ENCODE measurements at regions not wholly inside any gene's neighbourhood (a gene's known extent, or its start where the extent isn't known, plus 50 kb on each side); places are given as distances from the start of the nearest gene placed in this dataset.

DNA sequence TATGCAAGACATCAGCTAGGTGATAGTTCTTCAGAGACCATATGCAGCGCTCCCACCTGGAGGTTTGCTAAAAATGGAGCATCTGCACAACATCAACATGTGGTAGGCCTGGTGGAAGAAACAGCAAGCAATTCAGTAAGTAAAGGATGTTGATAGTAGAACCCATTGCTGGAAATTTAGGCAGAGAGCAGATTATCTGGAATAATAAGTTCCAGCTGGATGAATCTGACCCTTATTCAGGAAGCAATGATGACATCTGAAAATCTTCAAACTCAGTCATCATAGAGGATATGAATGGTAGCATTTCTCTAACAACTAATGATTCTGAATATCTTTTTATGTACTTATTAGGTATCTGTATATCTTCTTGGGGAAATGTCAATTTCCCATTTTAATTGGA lies 225.2 kb upstream of the ANO3 start (continued):
- peak; percentile 62; the same call in 1 of the 2 replicates for TF ChIP-seq RCOR1 (IDR thresholded peaks at IDR 0.05; ENCODE audit: low read length)
- TF ChIP-seq, protein P1, sequence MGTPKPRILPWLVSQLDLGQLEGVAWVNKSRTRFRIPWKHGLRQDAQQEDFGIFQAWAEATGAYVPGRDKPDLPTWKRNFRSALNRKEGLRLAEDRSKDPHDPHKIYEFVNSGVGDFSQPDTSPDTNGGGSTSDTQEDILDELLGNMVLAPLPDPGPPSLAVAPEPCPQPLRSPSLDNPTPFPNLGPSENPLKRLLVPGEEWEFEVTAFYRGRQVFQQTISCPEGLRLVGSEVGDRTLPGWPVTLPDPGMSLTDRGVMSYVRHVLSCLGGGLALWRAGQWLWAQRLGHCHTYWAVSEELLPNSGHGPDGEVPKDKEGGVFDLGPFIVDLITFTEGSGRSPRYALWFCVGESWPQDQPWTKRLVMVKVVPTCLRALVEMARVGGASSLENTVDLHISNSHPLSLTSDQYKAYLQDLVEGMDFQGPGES (IDR thresholded peaks at IDR 0.05; ENCODE audit: low read depth, low read length) = no peak
- TF ChIP-seq EP300 (IDR thresholded peaks at IDR 0.05; ENCODE audit: borderline replicate concordance in 1 of 2, low read depth in 1 of 2, low read length in 1 of 2) = peak in 1 of 2 experiments; percentile 91; a peak in 2 of 4 replicates
- no peak for TF ChIP-seq MXI1 (IDR thresholded peaks at IDR 0.05; ENCODE audit: low read depth, low read length)
- TF ChIP-seq ELF1 (IDR thresholded peaks at IDR 0.05) = no peak
- peak; percentile 44 for TF ChIP-seq POLR2AphosphoS5 (IDR thresholded peaks at IDR 0.05; ENCODE audit: low read depth, low read length)
- peak; percentile 31; the same call in 1 of the 2 replicates for TF ChIP-seq RAD21 (IDR thresholded peaks at IDR 0.05; ENCODE audit: low read length)
- TF ChIP-seq, protein P2, sequence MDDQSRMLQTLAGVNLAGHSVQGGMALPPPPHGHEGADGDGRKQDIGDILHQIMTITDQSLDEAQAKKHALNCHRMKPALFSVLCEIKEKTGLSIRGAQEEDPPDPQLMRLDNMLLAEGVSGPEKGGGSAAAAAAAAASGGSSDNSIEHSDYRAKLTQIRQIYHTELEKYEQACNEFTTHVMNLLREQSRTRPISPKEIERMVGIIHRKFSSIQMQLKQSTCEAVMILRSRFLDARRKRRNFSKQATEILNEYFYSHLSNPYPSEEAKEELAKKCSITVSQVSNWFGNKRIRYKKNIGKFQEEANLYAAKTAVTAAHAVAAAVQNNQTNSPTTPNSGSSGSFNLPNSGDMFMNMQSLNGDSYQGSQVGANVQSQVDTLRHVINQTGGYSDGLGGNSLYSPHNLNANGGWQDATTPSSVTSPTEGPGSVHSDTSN (IDR thresholded peaks at IDR 0.05) = no peak
- no peak for TF ChIP-seq REST (IDR thresholded peaks at IDR 0.05; ENCODE audit: low read depth, low read length)

DNA sequence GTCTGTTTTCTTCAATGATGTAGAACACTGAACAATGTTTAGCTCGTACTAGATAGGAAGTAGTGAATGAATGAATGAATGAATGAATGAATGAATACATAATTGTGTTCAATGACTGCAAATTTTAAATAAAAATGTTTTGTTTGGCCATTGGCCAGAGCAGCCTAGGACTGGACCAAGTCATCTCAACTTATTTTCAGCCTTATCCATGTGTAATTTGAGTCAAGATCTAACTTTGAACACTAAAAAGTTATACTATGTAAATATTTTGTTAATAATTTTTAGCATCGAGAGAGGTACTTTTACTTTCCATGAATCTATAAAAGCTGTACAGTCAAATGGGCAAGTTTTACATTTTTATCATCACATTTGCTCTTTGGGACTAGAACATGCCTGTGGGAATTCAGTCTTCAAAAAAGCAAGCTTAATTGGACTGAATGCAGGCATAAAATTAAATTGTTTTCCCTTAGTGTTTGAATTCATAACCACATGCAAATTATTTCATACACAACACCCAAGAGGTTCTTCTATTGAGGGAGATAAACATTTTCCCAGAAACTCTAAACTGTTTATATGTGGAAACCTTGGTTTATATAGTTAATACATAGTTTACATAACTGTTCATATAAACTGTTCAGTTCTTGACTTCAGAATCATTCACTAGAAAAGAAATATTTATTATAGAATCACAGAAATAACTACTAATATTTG lies 222.1 kb upstream of the ANO3 start:
- Histone ChIP-seq H3K9me2 (no peaks in the 10 kb centered on the region), H3K4me1 (ENCODE audit: control insufficient read depth in 1 of 2, insufficient read depth in 2 of 2, low read depth in 1 of 2, low read length in 1 of 2) (peaks cover 4 to 10% of the 10 kb centered on the region in 2 experiments; a peak in 3 of 4 replicates), H2AFZ (ENCODE audit: low read depth) (no peak overlapping the region), H3K36me3 (replicated peaks in 1 of 2; ENCODE audit: control insufficient read depth in 1 of 2, insufficient read depth in 2 of 2, low read length in 1 of 2) (no peaks in the 10 kb centered on the region), H3K4me2 (no peak overlapping the region), H3K27ac (ENCODE audit: low read depth in 2 of 2, low read length in 1 of 2) (no peak overlapping the region), H3K27me3 (ENCODE audit: insufficient read depth) (no peaks in the 10 kb centered on the region), H4K20me1 (ENCODE audit: insufficient read depth) (no peaks in the 10 kb centered on the region), H3K79me2 (ENCODE audit: insufficient read depth) (no peaks in the 10 kb centered on the region), H3F3A (replicated peaks; ENCODE audit: insufficient read depth) (peaks cover 7% of the 10 kb centered on the region), H3K4me3 (ENCODE audit: low read depth in 2 of 2, low read length in 1 of 2) (no peak overlapping the region), H3K9ac (no peak overlapping the region), H3K9me3 (no peaks in the 10 kb centered on the region)
- no peak for DNase-seq
- ChIA-PET POLR2A (no interaction called here), CTCF (no interaction called here)
- no peak for TF ChIP-seq RAD21 (IDR thresholded peaks at IDR 0.05; ENCODE audit: low read length)
- TF ChIP-seq, protein P1 (IDR thresholded peaks at IDR 0.05; ENCODE audit: low read depth, low read length) = no peak
- TF ChIP-seq NRF1 (IDR thresholded peaks at IDR 0.05; ENCODE audit: low read depth, low read length) = no peak
- TF ChIP-seq, protein P3, sequence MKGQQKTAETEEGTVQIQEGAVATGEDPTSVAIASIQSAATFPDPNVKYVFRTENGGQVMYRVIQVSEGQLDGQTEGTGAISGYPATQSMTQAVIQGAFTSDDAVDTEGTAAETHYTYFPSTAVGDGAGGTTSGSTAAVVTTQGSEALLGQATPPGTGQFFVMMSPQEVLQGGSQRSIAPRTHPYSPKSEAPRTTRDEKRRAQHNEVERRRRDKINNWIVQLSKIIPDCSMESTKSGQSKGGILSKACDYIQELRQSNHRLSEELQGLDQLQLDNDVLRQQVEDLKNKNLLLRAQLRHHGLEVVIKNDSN (IDR thresholded peaks at IDR 0.05; ENCODE audit: borderline replicate concordance, low read depth) = no peak
- TF ChIP-seq GATA2 (CRISPR knock-in tag; IDR thresholded peaks at IDR 0.05) = no peak
- no peak for TF ChIP-seq YY1 (IDR thresholded peaks at IDR 0.05; ENCODE audit: low read depth)
- no peak for TF ChIP-seq TCF12 (IDR thresholded peaks at IDR 0.05)
- TF ChIP-seq MXI1 (IDR thresholded peaks at IDR 0.05; ENCODE audit: low read depth, low read length) = no peak
- no peak for TF ChIP-seq FOXM1 (IDR thresholded peaks at IDR 0.05; ENCODE audit: low read depth)
- no peak for TF ChIP-seq ELF1 (IDR thresholded peaks at IDR 0.05)
- TF ChIP-seq, protein P4, sequence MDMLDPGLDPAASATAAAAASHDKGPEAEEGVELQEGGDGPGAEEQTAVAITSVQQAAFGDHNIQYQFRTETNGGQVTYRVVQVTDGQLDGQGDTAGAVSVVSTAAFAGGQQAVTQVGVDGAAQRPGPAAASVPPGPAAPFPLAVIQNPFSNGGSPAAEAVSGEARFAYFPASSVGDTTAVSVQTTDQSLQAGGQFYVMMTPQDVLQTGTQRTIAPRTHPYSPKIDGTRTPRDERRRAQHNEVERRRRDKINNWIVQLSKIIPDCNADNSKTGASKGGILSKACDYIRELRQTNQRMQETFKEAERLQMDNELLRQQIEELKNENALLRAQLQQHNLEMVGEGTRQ (IDR thresholded peaks at IDR 0.05; ENCODE audit: borderline replicate concordance, low read depth, low read length) = no peak
- TF ChIP-seq RCOR1 (IDR thresholded peaks at IDR 0.05; ENCODE audit: low read length) = no peak
- no peak for TF ChIP-seq SMC3 (IDR thresholded peaks at IDR 0.05; ENCODE audit: low read depth, low read length)
- no peak for TF ChIP-seq POLR2AphosphoS5 (IDR thresholded peaks at IDR 0.05; ENCODE audit: low read depth, low read length)
- TF ChIP-seq, protein P5, sequence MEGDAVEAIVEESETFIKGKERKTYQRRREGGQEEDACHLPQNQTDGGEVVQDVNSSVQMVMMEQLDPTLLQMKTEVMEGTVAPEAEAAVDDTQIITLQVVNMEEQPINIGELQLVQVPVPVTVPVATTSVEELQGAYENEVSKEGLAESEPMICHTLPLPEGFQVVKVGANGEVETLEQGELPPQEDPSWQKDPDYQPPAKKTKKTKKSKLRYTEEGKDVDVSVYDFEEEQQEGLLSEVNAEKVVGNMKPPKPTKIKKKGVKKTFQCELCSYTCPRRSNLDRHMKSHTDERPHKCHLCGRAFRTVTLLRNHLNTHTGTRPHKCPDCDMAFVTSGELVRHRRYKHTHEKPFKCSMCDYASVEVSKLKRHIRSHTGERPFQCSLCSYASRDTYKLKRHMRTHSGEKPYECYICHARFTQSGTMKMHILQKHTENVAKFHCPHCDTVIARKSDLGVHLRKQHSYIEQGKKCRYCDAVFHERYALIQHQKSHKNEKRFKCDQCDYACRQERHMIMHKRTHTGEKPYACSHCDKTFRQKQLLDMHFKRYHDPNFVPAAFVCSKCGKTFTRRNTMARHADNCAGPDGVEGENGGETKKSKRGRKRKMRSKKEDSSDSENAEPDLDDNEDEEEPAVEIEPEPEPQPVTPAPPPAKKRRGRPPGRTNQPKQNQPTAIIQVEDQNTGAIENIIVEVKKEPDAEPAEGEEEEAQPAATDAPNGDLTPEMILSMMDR (IDR thresholded peaks at IDR 0.05) = no peak
- no peak for TF ChIP-seq GABPA (IDR thresholded peaks at IDR 0.05; ENCODE audit: low read depth)
- WGBS (ENCODE audit: low lambda C conversion rate) = 75% methylated on average over 2 of the region's 2 CpGs

Measured in SK-N-SH (cell line).